Mesendoderm (in vitro differentiated cells): ENCODE measurements at regions not wholly inside any gene's neighbourhood (a gene's known extent, or its start where the extent isn't known, plus 50 kb on each side); places are given as distances from the start of the nearest gene placed in this dataset.

Experiments used
- DNase-seq: peaks from one replicate; pipeline ENCODE4 v3.0.0; 2013
- H2AK5ac ChIP-seq: 2 replicates; pipeline ENCODE4 v1.6.1; 2013; ENCODE audit warnings: low read length, inconsistent platforms
- H2BK120ac ChIP-seq: 2 replicates; pipeline ENCODE4 v1.6.1; 2013; ENCODE audit warnings: low read depth, mild to moderate bottlenecking, low read length, moderate library complexity, mixed read lengths
- H2BK15ac ChIP-seq: replicated peaks from 2 replicates; pipeline ENCODE4 v1.6.1; 2013; ENCODE audit warnings: low read depth, mild to moderate bottlenecking, moderate library complexity
- H2BK5ac ChIP-seq: 2 replicates; pipeline ENCODE4 v1.6.1; 2013; ENCODE audit warnings: low read length, inconsistent platforms
- H3K18ac ChIP-seq: 2 replicates; pipeline ENCODE4 v1.6.1; 2013; ENCODE audit warnings: mild to moderate bottlenecking, low read length, mixed read lengths
- H3K23ac ChIP-seq: one replicate; pipeline ENCODE4 v1.6.1; 2013; ENCODE audit warnings: low read length
- H3K27ac ChIP-seq: 2 replicates; pipeline ENCODE4 v1.5.1; 2013; ENCODE audit warnings: low read depth, mild to moderate bottlenecking, inconsistent platforms, low read length, moderate library complexity
- H3K27me3 ChIP-seq: 2 replicates; pipeline ENCODE4 v1.6.1; 2013; ENCODE audit warnings: low read length, control low read depth, mild to moderate bottlenecking, inconsistent platforms; ENCODE audit not compliant: insufficient read depth, poor library complexity
- H3K36me3 ChIP-seq: 2 replicates; pipeline ENCODE4 v1.6.1; 2013; ENCODE audit warnings: low read length, inconsistent platforms; ENCODE audit not compliant: control insufficient read depth, insufficient read depth
- H3K4ac ChIP-seq: one replicate; pipeline ENCODE4 v1.6.1; 2013; ENCODE audit warnings: low read depth, mild to moderate bottlenecking, low read length, moderate library complexity
- H3K4me1 ChIP-seq: 2 replicates; pipeline ENCODE4 v1.6.1; 2013; ENCODE audit warnings: low read depth, low read length, inconsistent platforms; ENCODE audit not compliant: control insufficient read depth
- H3K4me2 ChIP-seq: 2 replicates; pipeline ENCODE4 v1.6.1; 2013; ENCODE audit warnings: low read length
- H3K4me3 ChIP-seq: 2 replicates; pipeline ENCODE4 v1.5.1; 2013; ENCODE audit warnings: mild to moderate bottlenecking, low read length
- H3K56ac ChIP-seq: one replicate; pipeline ENCODE4 v1.6.1; 2013; ENCODE audit warnings: low read length
- H3K79me1 ChIP-seq: 2 replicates; pipeline ENCODE4 v1.6.1; 2013; ENCODE audit warnings: low read length, inconsistent platforms
- H3K79me2 ChIP-seq: 2 replicates; pipeline ENCODE4 v1.6.1; 2013; ENCODE audit warnings: mild to moderate bottlenecking, low read length; ENCODE audit not compliant: control insufficient read depth, insufficient read depth
- H3K9ac ChIP-seq: 2 replicates; pipeline ENCODE4 v1.6.1; 2013; ENCODE audit warnings: low read length, inconsistent platforms
- H4K5ac ChIP-seq: one replicate; pipeline ENCODE4 v1.6.1; 2013; ENCODE audit warnings: low read length
- H4K8ac ChIP-seq: one replicate; pipeline ENCODE4 v1.6.1; 2013; ENCODE audit warnings: low read depth, mild to moderate bottlenecking, control low read depth, low read length, moderate library complexity
- WGBS: extraction: QIAGEN DNeasy Blood & Tissue Kit; methylation state at CpG from one replicate; pipeline ENCODE4 v1.1.7; 2013; ENCODE audit warnings: low lambda C conversion rate, missing lambda C conversion rate; ENCODE audit not compliant: insufficient coverage; ENCODE audit errors: extremely low coverage; 5-methylcytosine and 5-hydroxymethylcytosine counted together

- DNase-seq: peak; percentile 72
- H4K8ac ChIP-seq: no peak overlapping the region
- no peak overlapping the region for H3K27ac ChIP-seq
- peak overlapping the region; percentile 3 for H2BK5ac ChIP-seq
- peak overlapping the region; percentile 71 for H3K56ac ChIP-seq
- H3K4me1 ChIP-seq: no peaks in the 10 kb centered on the region
- no peak overlapping the region for H3K4me2 ChIP-seq
- no peak overlapping the region for H3K4me3 ChIP-seq
- no peak overlapping the region for H2BK120ac ChIP-seq
- H3K18ac ChIP-seq: no peak overlapping the region
- no peak overlapping the region for H2BK15ac ChIP-seq
- H4K5ac ChIP-seq: no peak overlapping the region
- no peaks in the 10 kb centered on the region for H3K79me1 ChIP-seq
- H3K9ac ChIP-seq: peak overlapping the region; percentile 9
- WGBS: no CpG with 5 or more reads among the region's 8 CpGs
- H3K4ac ChIP-seq: no peak overlapping the region
- H3K79me2 ChIP-seq: no peaks in the 10 kb centered on the region
- H3K27me3 ChIP-seq: no peaks in the 10 kb centered on the region
- no peaks in the 10 kb centered on the region for H3K36me3 ChIP-seq
- H2AK5ac ChIP-seq: no peak overlapping the region
- H3K23ac ChIP-seq: no peak overlapping the region
These were observed 202.0 kb downstream of the KATNAL1 start for GRCh38 chr13:30105381-30105780.

GRCh38 chr13:30103161-30103840 is 204.1 kb downstream of the KATNAL1 start:
- H3K79me1 ChIP-seq: no peaks in the 10 kb centered on the region
- H3K4me2 ChIP-seq: no peak overlapping the region
- H2AK5ac ChIP-seq: no peak overlapping the region
- H3K4me1 ChIP-seq: no peaks in the 10 kb centered on the region
- no peaks in the 10 kb centered on the region for H3K36me3 ChIP-seq
- H4K5ac ChIP-seq: no peak overlapping the region
- no peaks in the 10 kb centered on the region for H3K27me3 ChIP-seq
- no peak for DNase-seq
- no peak overlapping the region for H3K56ac ChIP-seq
- H3K23ac ChIP-seq: no peak overlapping the region
- no peak overlapping the region for H3K4ac ChIP-seq
- no peak overlapping the region for H3K27ac ChIP-seq
- no peak overlapping the region for H3K18ac ChIP-seq
- no peak overlapping the region for H3K9ac ChIP-seq
- H4K8ac ChIP-seq: no peak overlapping the region
- no peak overlapping the region for H2BK5ac ChIP-seq
- no peak overlapping the region for H3K4me3 ChIP-seq
- no CpG with 5 or more reads among the region's 5 CpGs for WGBS
- H2BK120ac ChIP-seq: no peak overlapping the region
- no peaks in the 10 kb centered on the region for H3K79me2 ChIP-seq
- H2BK15ac ChIP-seq: no peak overlapping the region

GRCh38 chr13:30100226-30100625 is 207.1 kb downstream of the KATNAL1 start:
- Histone ChIP-seq H3K9ac (no peak overlapping the region), H4K8ac (no peak overlapping the region), H2BK120ac (no peak overlapping the region), H3K4me3 (no peak overlapping the region), H2AK5ac (no peak overlapping the region), H2BK15ac (no peak overlapping the region), H3K18ac (no peak overlapping the region), H3K27me3 (no peaks in the 10 kb centered on the region), H3K27ac (no peak overlapping the region), H3K4ac (no peak overlapping the region), H4K5ac (no peak overlapping the region), H3K36me3 (no peaks in the 10 kb centered on the region), H3K79me2 (no peaks in the 10 kb centered on the region), H3K56ac (no peak overlapping the region), H3K79me1 (no peaks in the 10 kb centered on the region), H3K4me2 (no peak overlapping the region), H2BK5ac (no peak overlapping the region), H3K23ac (no peak overlapping the region), H3K4me1 (no peaks in the 10 kb centered on the region)
- DNase-seq: no peak
- no CpG with 5 or more reads among the region's 4 CpGs for WGBS

GRCh38 chr13:30097701-30098100 is 209.7 kb downstream of the KATNAL1 start:
- H3K79me1 ChIP-seq: no peaks in the 10 kb centered on the region
- no peak overlapping the region for H2BK120ac ChIP-seq
- H3K36me3 ChIP-seq: no peaks in the 10 kb centered on the region
- WGBS: no CpG with 5 or more reads among the region's 5 CpGs
- H3K4me1 ChIP-seq: no peaks in the 10 kb centered on the region
- no peaks in the 10 kb centered on the region for H3K27me3 ChIP-seq
- H4K8ac ChIP-seq: no peak overlapping the region
- H3K18ac ChIP-seq: no peak overlapping the region
- no peak overlapping the region for H3K23ac ChIP-seq
- H2BK5ac ChIP-seq: no peak overlapping the region
- no peak overlapping the region for H3K27ac ChIP-seq
- H3K4ac ChIP-seq: no peak overlapping the region
- no peak overlapping the region for H2BK15ac ChIP-seq
- H3K79me2 ChIP-seq: no peaks in the 10 kb centered on the region
- no peak overlapping the region for H4K5ac ChIP-seq
- H3K4me2 ChIP-seq: no peak overlapping the region
- no peak overlapping the region for H2AK5ac ChIP-seq
- no peak for DNase-seq
- no peak overlapping the region for H3K9ac ChIP-seq
- H3K4me3 ChIP-seq: no peak overlapping the region
- H3K56ac ChIP-seq: no peak overlapping the region

- Histone ChIP-seq H4K5ac (no peak overlapping the region), H3K36me3 (no peaks in the 10 kb centered on the region), H3K4me3 (no peak overlapping the region), H3K23ac (no peak overlapping the region), H3K27ac (no peak overlapping the region), H2BK5ac (no peak overlapping the region), H3K9ac (no peak overlapping the region), H2BK120ac (no peak overlapping the region), H3K4me1 (no peaks in the 10 kb centered on the region), H3K18ac (no peak overlapping the region), H2AK5ac (no peak overlapping the region), H3K79me1 (no peaks in the 10 kb centered on the region), H3K56ac (no peak overlapping the region), H3K4me2 (no peak overlapping the region), H4K8ac (no peak overlapping the region), H2BK15ac (no peak overlapping the region), H3K4ac (no peak overlapping the region), H3K27me3 (no peaks in the 10 kb centered on the region), H3K79me2 (no peaks in the 10 kb centered on the region)
- no CpG with 5 or more reads among the region's 5 CpGs for WGBS
- DNase-seq: no peak
These were observed 210.3 kb downstream of the KATNAL1 start for GRCh38 chr13:30097089-30097488.

- Histone ChIP-seq H3K4me2 (no peak overlapping the region), H3K23ac (no peak overlapping the region), H3K27ac (no peak overlapping the region), H2BK120ac (no peak overlapping the region), H3K27me3 (no peaks in the 10 kb centered on the region), H3K79me1 (no peaks in the 10 kb centered on the region), H4K8ac (no peak overlapping the region), H3K4me1 (no peaks in the 10 kb centered on the region), H3K56ac (no peak overlapping the region), H2BK15ac (no peak overlapping the region), H3K79me2 (no peaks in the 10 kb centered on the region), H3K4ac (no peak overlapping the region), H3K4me3 (no peak overlapping the region), H3K36me3 (no peaks in the 10 kb centered on the region), H4K5ac (no peak overlapping the region), H2AK5ac (no peak overlapping the region), H3K18ac (no peak overlapping the region), H2BK5ac (no peak overlapping the region), H3K9ac (no peak overlapping the region)
- DNase-seq: no peak
- no CpG with 5 or more reads among the region's 5 CpGs for WGBS
These were observed 213.3 kb downstream of the KATNAL1 start for GRCh38 chr13:30094015-30094414.
